ENCODE measurements at regions not wholly inside any gene's neighbourhood (a gene's known extent, or its start where the extent isn't known, plus 50 kb on each side); places are given as distances from the start of the nearest gene placed in this dataset.

DNA sequence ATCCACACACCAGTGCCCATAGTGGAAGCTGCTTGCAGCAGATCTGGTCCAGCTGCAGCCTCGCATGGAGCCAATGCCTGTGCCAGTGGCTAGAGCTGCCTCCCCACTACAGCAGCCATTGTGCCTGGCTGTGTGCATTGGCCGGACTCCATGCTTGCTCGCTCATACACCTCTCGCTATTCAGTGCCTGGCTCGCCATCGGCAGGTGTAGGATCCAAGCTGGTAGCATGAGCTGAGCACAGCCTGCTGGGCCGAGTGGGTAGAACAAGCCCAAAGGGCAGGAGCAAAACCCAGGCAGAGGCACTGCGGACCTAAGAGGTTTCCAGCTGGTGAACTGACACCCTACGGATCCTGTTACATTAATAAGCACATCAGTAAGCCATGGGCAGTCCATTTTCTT, 1184.1 kb downstream of the AMY1C start:
- DNase-seq (ENCODE audit: low spot score), result no peak

DNA sequence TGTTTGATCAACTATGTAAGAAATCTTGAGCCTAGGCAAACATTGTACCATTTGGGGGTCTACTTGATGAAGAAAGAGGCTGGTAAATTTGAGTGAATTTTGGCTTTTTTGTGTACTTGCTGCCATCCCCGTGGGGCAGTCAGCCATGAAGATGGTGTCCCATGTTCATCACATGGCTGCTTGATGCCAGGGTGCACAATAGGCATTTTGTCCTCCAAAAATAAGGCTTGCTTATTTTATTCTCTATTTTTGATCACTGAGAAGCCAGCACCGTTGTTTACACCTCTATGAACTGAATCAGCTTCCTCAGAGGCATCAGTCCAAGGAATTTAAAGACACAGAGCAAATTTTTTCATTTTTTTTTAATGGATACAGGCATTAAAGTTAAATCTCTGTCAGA, 1195.7 kb downstream of the AMY1C start:
- DNase-seq (ENCODE audit: low spot score), result no peak
- H3K27me3 ChIP-seq (replicated peaks; ENCODE audit: insufficient read depth, low read depth, low read length, poor library complexity), result no peaks in the 10 kb centered on the region
- no peaks in the 10 kb centered on the region for H3K9me3 ChIP-seq (ENCODE audit: low read depth, low read length, poor library complexity, severe bottlenecking)
- H3K4me1 ChIP-seq (ENCODE audit: insufficient read depth, low read length, poor library complexity, severe bottlenecking), result no peaks in the 10 kb centered on the region
- ChIA-PET POLR2A (ENCODE audit: low non-redundant PET) (no interaction called here), CTCF (no interaction called here)
- intact Hi-C loops (cut with micrococcal nuclease; ENCODE audit: unreplicated experiment), result no loop called here
- H3K36me3 ChIP-seq (ENCODE audit: insufficient read depth, low read length, poor library complexity, severe bottlenecking), result no peaks in the 10 kb centered on the region
- BruUV-seq (replicated peaks), result no TSS peak
- H3K4me3 ChIP-seq (ENCODE audit: low read depth, low read length, poor library complexity, severe bottlenecking), result no peak overlapping the region
- H3K27ac ChIP-seq (ENCODE audit: low read depth, low read length, poor library complexity, severe bottlenecking), result no peak overlapping the region
- TF ChIP-seq, protein P1, sequence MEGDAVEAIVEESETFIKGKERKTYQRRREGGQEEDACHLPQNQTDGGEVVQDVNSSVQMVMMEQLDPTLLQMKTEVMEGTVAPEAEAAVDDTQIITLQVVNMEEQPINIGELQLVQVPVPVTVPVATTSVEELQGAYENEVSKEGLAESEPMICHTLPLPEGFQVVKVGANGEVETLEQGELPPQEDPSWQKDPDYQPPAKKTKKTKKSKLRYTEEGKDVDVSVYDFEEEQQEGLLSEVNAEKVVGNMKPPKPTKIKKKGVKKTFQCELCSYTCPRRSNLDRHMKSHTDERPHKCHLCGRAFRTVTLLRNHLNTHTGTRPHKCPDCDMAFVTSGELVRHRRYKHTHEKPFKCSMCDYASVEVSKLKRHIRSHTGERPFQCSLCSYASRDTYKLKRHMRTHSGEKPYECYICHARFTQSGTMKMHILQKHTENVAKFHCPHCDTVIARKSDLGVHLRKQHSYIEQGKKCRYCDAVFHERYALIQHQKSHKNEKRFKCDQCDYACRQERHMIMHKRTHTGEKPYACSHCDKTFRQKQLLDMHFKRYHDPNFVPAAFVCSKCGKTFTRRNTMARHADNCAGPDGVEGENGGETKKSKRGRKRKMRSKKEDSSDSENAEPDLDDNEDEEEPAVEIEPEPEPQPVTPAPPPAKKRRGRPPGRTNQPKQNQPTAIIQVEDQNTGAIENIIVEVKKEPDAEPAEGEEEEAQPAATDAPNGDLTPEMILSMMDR (conservative IDR thresholded peaks at IDR 0.05; ENCODE audit: low read depth, low read length), result no peak
- no peak for TF ChIP-seq EZH2 (IDR thresholded peaks at IDR 0.05; ENCODE audit: borderline replicate concordance, low read depth, low read length, poor library complexity, severe bottlenecking)

More for the DNA sequence above, 1184.1 kb downstream of the AMY1C start:
- H3K27me3 ChIP-seq (replicated peaks; ENCODE audit: insufficient read depth, low read depth, low read length, poor library complexity), result no peaks in the 10 kb centered on the region
- TF ChIP-seq, protein P1 (conservative IDR thresholded peaks at IDR 0.05; ENCODE audit: low read depth, low read length), result no peak
- TF ChIP-seq EZH2 (IDR thresholded peaks at IDR 0.05; ENCODE audit: borderline replicate concordance, low read depth, low read length, poor library complexity, severe bottlenecking), result no peak
- no peak overlapping the region for H3K4me3 ChIP-seq (ENCODE audit: low read depth, low read length, poor library complexity, severe bottlenecking)
- POLR2A ChIA-PET (ENCODE audit: low non-redundant PET), result no interaction called here
- no peaks in the 10 kb centered on the region for H3K4me1 ChIP-seq (ENCODE audit: insufficient read depth, low read length, poor library complexity, severe bottlenecking)
- H3K36me3 ChIP-seq (ENCODE audit: insufficient read depth, low read length, poor library complexity, severe bottlenecking), result no peaks in the 10 kb centered on the region
- no TSS peak for BruUV-seq (replicated peaks)
- CTCF ChIA-PET, result no interaction called here
- no peak overlapping the region for H3K27ac ChIP-seq (ENCODE audit: low read depth, low read length, poor library complexity, severe bottlenecking)
- H3K9me3 ChIP-seq (ENCODE audit: low read depth, low read length, poor library complexity, severe bottlenecking), result no peaks in the 10 kb centered on the region
- intact Hi-C loops (cut with micrococcal nuclease; ENCODE audit: unreplicated experiment), result no loop called here

DNA sequence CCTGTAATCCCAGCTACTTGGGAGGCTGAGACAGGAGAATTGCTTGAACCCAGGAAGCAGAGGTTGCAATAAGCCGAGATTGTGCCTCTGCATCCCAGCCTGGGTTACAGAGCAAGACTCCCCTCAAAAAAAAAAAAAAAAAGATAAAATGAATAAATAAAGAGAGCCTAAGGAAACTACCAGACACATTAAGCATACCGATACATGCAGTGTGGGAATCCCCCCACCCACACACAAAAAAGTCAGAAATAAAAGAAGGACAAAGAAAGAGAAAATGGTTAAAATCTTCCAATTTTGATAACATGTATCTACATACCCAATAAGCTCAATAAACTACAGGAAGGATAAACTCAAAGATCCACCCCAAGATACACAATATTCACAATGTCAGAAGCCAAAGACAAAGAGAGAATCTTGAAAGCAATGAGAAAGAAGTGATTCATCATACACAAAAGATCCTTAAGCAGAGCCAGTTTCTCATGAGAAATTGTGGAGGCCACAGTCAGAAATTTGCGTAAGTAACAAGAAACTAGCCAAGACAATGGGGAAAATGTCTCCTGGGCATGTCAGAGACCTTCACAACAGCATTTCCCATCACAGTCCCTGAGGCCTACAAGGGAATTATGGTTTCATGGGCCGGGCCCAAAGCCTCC, 1197.0 kb downstream of the AMY1C start:
- ChIA-PET CTCF (no interaction called here), POLR2A (ENCODE audit: low non-redundant PET) (no interaction called here)

More for the DNA sequence above, 1197.0 kb downstream of the AMY1C start:
- BruUV-seq (replicated peaks), result no TSS peak
- H3K27me3 ChIP-seq (replicated peaks; ENCODE audit: insufficient read depth, low read depth, low read length, poor library complexity), result no peaks in the 10 kb centered on the region
- H3K9me3 ChIP-seq (ENCODE audit: low read depth, low read length, poor library complexity, severe bottlenecking), result no peaks in the 10 kb centered on the region
- H3K36me3 ChIP-seq (ENCODE audit: insufficient read depth, low read length, poor library complexity, severe bottlenecking), result no peaks in the 10 kb centered on the region
- H3K4me1 ChIP-seq (ENCODE audit: insufficient read depth, low read length, poor library complexity, severe bottlenecking), result no peaks in the 10 kb centered on the region
- intact Hi-C loops (cut with micrococcal nuclease; ENCODE audit: unreplicated experiment), result no loop called here
- TF ChIP-seq EZH2 (IDR thresholded peaks at IDR 0.05; ENCODE audit: borderline replicate concordance, low read depth, low read length, poor library complexity, severe bottlenecking), result no peak
- TF ChIP-seq, protein P1 (conservative IDR thresholded peaks at IDR 0.05; ENCODE audit: low read depth, low read length), result no peak
- no peak overlapping the region for H3K27ac ChIP-seq (ENCODE audit: low read depth, low read length, poor library complexity, severe bottlenecking)
- H3K4me3 ChIP-seq (ENCODE audit: low read depth, low read length, poor library complexity, severe bottlenecking), result no peak overlapping the region
- DNase-seq (ENCODE audit: low spot score), result no peak

Measured in A673 (cell line).